Prostate gland (tissue), 2 donors: ENCODE measurements at regions not wholly inside any gene's neighbourhood (a gene's known extent, or its start where the extent isn't known, plus 50 kb on each side); places are given as distances from the start of the nearest gene placed in this dataset.

Experiments used
- DNase-seq: peaks from one replicate; pipeline ENCODE4 v3.0.0-alpha.2; 2019; ENCODE audit warnings: low spot score
- H3K27ac ChIP-seq, 2 donors: fragments of 200-600 bp; sonication (generic); 2 replicates each; pipeline ENCODE4 v1.5.1; 2017 to 2019
- H3K27me3 ChIP-seq: fragments of 200-600 bp; sonication (generic); replicated peaks from 2 replicates; pipeline ENCODE4 v1.5.1; 2019; ENCODE audit not compliant: insufficient read depth
- H3K36me3 ChIP-seq, 2 donors: fragments of 200-600 bp; sonication (generic); 1 replicate in 1 of 2; 2 replicates in 1 of 2; pipeline versions ENCODE4 v1.5.1 to v1.8.1; 2017 to 2019
- H3K4me1 ChIP-seq: fragments of 200-600 bp; sonication (generic); replicated peaks from 2 replicates; pipeline ENCODE4 v1.5.1; 2019
- H3K4me3 ChIP-seq, 2 donors: fragments of 200-600 bp; sonication (generic); 2 replicates each; pipeline ENCODE4 v1.5.1; 2017 to 2019
- H3K9me3 ChIP-seq: fragments of 200-600 bp; sonication (generic); 2 replicates; pipeline ENCODE4 v1.5.1; 2017
- POLR2A ChIP-seq: fragments of 450-650 bp; IDR thresholded peaks from one replicate; pipeline ENCODE4 v1.6.1; 2016; ENCODE audit warnings: antibody characterized with exemption, mild to moderate bottlenecking
- POLR2AphosphoS5 ChIP-seq: sonication (generic); formaldehyde crosslinking; IDR thresholded peaks from one replicate; pipeline ENCODE4 v1.6.1; 2017; ENCODE audit warnings: antibody characterized with exemption
- WGBS: methylation state at CpG from one replicate; pipeline ENCODE4 v1.1.5; 2018; 5-methylcytosine and 5-hydroxymethylcytosine counted together
- intact Hi-C: fragments of 100-400 bp; cut with DNase I; formaldehyde crosslinking; loops from one replicate; pipeline ENCODE4 v1.14.2; 2022
- TF ChIP-seq, protein P1 (sequence below), 4 experiments: fragments of 200-600 bp in 2 of 4; fragments of 450-650 bp in 2 of 4; sonication (generic) in 2 of 4; IDR thresholded peaks; 1 replicate in 3 of 4; 2 replicates in 1 of 4; pipeline ENCODE4 v1.5.1; 2016 to 2019; ENCODE audit warnings: antibody characterized with exemption in 4 of 4, mild to moderate bottlenecking in 2 of 4, moderate library complexity in 2 of 4

- DNase-seq, result no peak
- H3K36me3 ChIP-seq, result no peaks in the 10 kb centered on the region
- H3K4me1 ChIP-seq, result no peaks in the 10 kb centered on the region
- H3K9me3 ChIP-seq, result no peaks in the 10 kb centered on the region
- H3K27ac ChIP-seq, result no peak overlapping the region
- TF ChIP-seq POLR2A (no peak), POLR2AphosphoS5 (no peak)
- TF ChIP-seq, protein P1, sequence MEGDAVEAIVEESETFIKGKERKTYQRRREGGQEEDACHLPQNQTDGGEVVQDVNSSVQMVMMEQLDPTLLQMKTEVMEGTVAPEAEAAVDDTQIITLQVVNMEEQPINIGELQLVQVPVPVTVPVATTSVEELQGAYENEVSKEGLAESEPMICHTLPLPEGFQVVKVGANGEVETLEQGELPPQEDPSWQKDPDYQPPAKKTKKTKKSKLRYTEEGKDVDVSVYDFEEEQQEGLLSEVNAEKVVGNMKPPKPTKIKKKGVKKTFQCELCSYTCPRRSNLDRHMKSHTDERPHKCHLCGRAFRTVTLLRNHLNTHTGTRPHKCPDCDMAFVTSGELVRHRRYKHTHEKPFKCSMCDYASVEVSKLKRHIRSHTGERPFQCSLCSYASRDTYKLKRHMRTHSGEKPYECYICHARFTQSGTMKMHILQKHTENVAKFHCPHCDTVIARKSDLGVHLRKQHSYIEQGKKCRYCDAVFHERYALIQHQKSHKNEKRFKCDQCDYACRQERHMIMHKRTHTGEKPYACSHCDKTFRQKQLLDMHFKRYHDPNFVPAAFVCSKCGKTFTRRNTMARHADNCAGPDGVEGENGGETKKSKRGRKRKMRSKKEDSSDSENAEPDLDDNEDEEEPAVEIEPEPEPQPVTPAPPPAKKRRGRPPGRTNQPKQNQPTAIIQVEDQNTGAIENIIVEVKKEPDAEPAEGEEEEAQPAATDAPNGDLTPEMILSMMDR (IDR thresholded peaks at IDR 0.05), result no peak
- no peaks in the 10 kb centered on the region for H3K27me3 ChIP-seq
- H3K4me3 ChIP-seq, result no peak overlapping the region
- intact Hi-C loops, result no loop called here
- 84% methylated on average over 5 of the region's 5 CpGs for WGBS
These were observed 220.7 kb upstream of the BLID start for GRCh38 chr11:122336706-122337105.

- no peaks in the 10 kb centered on the region for H3K36me3 ChIP-seq
- no peak for DNase-seq
- WGBS, result 76% methylated on average over 11 of the region's 11 CpGs
- intact Hi-C loops, result no loop called here
- H3K4me3 ChIP-seq, result no peak overlapping the region
- no peak for TF ChIP-seq POLR2AphosphoS5
- TF ChIP-seq, protein P1 (IDR thresholded peaks at IDR 0.05), result no peak
- no peak for TF ChIP-seq POLR2A
- H3K9me3 ChIP-seq, result no peaks in the 10 kb centered on the region
- no peak overlapping the region for H3K27ac ChIP-seq
- H3K27me3 ChIP-seq, result no peaks in the 10 kb centered on the region
- no peaks in the 10 kb centered on the region for H3K4me1 ChIP-seq
These were observed 218.7 kb upstream of the BLID start for GRCh38 chr11:122334546-122335339.

GRCh38 chr11:122333467-122333866 lies 217.5 kb upstream of the BLID start:
- H3K27ac ChIP-seq, result no peak overlapping the region
- intact Hi-C loops, result no loop called here

GRCh38 chr11:122331079-122331478 lies 215.1 kb upstream of the BLID start:
- H3K27me3 ChIP-seq, result no peaks in the 10 kb centered on the region
- no peak overlapping the region for H3K4me3 ChIP-seq
- intact Hi-C loops, result no loop called here
- TF ChIP-seq POLR2AphosphoS5, result no peak
- no peak for TF ChIP-seq POLR2A
- TF ChIP-seq, protein P1 (IDR thresholded peaks at IDR 0.05), result no peak
- no peak overlapping the region for H3K27ac ChIP-seq
- no peak for DNase-seq
- no peaks in the 10 kb centered on the region for H3K36me3 ChIP-seq
- WGBS, result 64% methylated on average over 1 of the region's 1 CpG
- H3K4me1 ChIP-seq, result no peaks in the 10 kb centered on the region
- H3K9me3 ChIP-seq, result no peaks in the 10 kb centered on the region

More at GRCh38 chr11:122333467-122333866, 217.5 kb upstream of the BLID start:
- no peaks in the 10 kb centered on the region for H3K36me3 ChIP-seq
- no peak for DNase-seq
- H3K4me3 ChIP-seq, result no peak overlapping the region
- H3K27me3 ChIP-seq, result no peaks in the 10 kb centered on the region
- no peaks in the 10 kb centered on the region for H3K9me3 ChIP-seq
- H3K4me1 ChIP-seq, result no peaks in the 10 kb centered on the region
- WGBS, result 93% methylated on average over 4 of the region's 4 CpGs
- no peak for TF ChIP-seq POLR2AphosphoS5
- no peak for TF ChIP-seq POLR2A
- TF ChIP-seq, protein P1 (IDR thresholded peaks at IDR 0.05), result no peak
